ENCODE measurements at regions not wholly inside any gene's neighbourhood (a gene's known extent, or its start where the extent isn't known, plus 50 kb on each side); places are given as distances from the start of the nearest gene placed in this dataset.
"Not testable (repeated sequence)": the region's sequence is repeated elsewhere in the genome, so short reads cannot be mapped to it uniquely, and the experiment has no call there.

DNA sequence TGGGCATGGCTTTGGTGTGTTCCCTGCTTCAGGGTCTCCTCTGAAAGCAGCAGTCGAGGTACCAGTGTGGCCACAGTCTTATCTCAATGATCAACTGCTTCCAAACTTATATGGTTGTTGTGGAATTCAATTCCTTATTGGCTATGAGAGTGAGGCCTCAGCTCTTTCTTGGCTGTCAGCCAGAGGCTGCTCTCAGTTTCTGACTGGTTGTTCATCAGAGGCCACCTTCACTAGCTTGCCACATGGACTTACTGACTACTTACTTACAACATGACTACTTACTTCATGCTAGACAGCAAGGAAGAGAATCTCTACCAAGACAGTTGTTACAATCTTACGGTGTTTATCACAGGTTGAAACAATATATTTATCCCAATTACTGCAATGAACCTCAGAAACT is 789.2 kb downstream of the DIPK2A start:
- peak; percentile 9 for DNase-seq

- no peak for DNase-seq
These were observed 790.5 kb downstream of the DIPK2A start for GRCh38 chr3:144762091-144762490.

DNA sequence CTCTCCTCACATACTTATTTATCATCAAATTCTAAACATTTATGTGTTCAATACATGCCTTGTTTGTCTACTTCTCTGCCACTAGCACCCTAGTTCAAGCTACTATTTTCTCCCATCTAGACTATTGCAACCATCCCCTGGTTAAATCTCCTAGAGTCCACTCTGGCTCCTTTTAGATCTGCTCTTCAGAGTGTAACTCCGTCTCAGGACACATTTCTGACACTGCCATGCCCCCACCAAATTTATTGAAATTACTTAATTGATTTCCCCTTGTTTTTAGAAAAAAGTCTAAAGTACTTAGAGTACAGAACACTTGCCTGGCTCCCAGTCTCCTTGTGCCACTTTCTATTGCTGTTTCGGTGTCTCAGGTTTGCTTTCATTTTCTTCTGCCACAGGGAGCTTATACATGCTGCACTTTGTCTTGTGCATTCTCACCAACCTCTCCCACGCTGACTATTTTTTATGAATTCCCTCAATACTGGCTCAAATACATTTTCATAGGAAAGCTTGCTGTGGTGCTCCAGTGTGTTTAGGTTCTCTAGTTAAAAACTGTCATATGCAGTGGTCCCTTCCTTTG is 792.3 kb downstream of the DIPK2A start:
- no peak for DNase-seq

GRCh38 chr3:144770281-144770680 is 798.7 kb downstream of the DIPK2A start:
- DNase-seq = no peak

DNA sequence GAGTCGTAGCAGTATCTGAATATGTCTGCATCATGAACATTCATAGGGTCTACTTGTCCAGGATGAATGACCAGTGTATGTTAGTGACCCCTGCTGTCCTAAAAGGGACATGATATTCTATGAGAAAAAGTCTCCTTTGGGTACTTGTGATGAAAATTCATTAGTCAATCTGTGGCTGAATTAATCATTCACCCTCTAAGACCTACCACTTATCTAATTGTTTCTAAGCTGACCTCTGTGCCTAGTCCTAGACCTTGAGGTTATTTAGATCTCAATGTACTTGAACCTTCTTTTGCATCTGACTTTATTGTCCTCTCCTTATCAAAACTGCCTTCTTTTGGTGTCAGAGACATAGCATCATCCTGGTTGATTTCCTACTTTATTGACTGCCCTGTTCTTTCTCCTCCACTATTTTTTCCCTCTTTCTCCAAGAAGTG is 799.3 kb downstream of the DIPK2A start:
- DNase-seq = peak; percentile 51

DNA sequence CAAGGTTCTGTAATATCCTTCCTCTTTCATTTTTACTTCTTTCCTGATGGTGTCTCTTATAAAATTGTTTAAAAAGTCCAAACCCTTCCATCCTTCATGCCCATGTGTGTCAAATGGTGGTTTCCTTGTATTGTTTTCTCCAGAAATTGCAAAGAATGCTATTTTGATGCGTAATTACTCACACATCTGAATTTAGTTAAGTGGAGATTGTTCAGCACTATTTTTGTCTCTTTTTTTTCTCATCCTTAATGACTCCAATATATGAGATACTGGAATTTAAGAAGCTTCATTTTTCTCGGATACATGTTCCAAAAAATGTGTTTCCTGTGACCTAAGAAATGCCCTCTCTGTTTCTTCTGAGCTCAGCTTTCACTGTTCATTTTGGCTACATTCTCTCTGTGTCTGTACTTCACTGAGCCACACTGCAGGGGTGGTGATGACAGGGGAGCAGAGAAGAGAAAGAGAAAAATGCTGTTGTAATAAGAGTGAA is 799.8 kb downstream of the DIPK2A start:
- DNase-seq = peak; percentile 61

DNA sequence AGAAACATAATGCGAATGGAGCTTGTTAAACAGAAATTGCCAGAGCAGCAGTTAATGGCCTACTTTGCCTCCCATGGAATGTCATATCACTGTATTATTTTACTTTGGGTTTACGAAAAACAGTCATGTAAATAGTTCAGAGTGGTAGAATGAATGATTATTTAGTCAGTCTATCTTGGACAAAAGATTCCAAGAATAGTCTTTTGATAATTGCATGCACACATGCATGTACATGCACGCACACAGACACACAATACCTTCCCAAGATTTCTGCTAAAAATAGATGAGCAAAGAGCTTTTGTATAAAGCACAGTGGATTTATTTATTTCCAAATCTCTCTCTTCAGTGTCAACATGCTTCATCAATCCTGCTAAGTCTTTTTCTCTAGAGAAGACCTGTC is 800.7 kb downstream of the DIPK2A start:
- no peak for DNase-seq

- DNase-seq = no peak
These were observed 801.7 kb downstream of the DIPK2A start for GRCh38 chr3:144773350-144773749.

DNA sequence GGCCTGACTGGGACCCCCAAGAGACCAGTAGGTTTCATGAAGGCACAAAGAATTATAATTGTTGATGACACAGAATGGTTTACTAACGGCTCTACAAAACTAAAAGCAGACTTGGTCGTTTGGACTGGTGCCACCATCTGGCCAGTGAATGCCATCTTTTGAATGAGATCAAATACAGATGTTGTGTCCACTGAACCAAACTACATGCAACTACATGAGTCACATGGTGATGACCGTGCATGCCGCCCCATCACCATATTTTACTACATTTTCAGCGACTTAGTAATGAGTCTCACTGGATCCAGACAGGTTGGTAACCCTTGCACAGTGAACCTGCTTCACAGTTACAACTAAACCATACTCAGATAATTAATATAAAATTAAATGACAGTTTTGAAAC is 803.3 kb downstream of the DIPK2A start:
- peak; percentile 47 for DNase-seq

DNA sequence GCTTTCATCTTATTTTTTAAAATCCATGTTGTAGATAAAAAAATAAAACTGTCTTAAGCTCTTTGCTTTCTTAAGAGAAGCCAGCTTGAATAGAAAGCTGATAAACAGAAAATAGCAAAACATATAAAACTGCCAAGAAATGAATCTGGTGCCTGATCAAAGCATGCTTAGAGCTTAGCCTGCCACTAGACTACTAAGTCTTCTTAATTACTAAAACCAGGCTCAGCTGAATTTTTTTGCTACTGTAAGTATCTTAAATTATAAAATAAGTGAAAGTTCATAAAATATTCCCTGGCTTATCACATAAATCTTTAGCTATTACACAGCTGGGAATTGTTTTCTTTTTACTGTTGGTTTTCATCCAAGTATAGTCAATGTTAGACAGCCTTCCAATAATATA is 803.9 kb downstream of the DIPK2A start:
- DNase-seq = no peak

DNA sequence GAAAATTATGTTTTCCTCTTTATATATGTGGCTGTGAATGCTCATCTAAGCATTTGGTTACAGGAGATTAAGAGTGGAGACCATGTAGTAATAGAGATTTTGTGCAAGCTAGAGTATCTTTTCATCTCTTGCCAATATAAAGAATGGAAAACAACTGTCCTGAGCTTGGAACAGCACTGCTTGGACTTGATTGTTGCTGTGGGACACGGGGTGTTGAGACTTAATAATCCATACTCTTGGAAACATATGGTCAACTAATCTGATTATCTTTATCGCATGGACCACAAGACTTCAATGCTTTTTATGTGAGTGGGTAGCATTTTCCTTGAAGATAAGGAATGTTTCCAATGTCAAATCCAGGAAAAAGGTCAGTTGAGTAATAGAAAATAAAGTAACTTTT is 806.3 kb downstream of the DIPK2A start:
- no peak for DNase-seq

- no peak for DNase-seq
These were observed 819.4 kb downstream of the DIPK2A start for GRCh38 chr3:144791034-144791433.

GRCh38 chr3:144801890-144802289 is 830.3 kb downstream of the DIPK2A start:
- DNase-seq = no peak

- DNase-seq = no peak
These were observed 837.8 kb downstream of the DIPK2A start for GRCh38 chr3:144809380-144809779.

GRCh38 chr3:144810160-144810559 is 838.5 kb downstream of the DIPK2A start:
- DNase-seq = no peak

GRCh38 chr3:144815655-144816054 is 844.0 kb downstream of the DIPK2A start:
- peak; percentile 2 for DNase-seq

DNA sequence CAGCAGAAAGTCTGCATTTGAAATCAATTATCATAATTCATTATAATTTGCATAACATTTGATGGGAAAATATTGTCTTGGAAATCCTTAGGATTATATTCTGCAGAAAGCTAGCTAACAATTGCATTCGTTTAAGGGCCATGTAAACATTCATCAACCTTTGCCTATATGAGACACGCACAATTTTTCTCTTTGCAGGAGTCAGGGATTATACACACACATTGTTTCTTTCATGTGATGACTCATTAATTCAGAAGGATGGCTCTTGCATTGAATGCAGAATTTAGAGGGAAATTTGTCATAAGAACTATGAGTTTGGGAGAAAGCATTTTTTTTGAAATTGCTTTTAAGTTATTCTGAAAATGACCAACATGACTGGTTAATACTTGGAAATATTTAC is 844.7 kb downstream of the DIPK2A start:
- peak; percentile 40 for DNase-seq

DNA sequence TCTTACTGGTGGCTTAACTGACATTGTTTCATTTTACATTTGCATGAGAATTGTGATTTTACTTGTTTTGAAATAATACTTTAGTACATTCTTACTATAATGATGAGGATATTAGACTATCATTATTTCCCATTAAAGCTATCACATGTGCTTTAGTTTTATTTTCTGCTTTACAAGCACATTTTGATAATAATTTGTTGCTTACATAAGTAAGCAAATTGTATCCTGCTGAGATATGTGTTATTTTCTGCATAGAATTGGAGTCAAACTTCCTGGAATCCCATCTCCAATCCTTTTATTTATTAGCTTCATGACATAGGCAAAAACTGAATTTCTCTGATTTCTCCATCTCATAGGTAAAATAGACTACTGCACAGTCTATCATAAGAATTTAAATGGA is 847.4 kb downstream of the DIPK2A start:
- no peak for DNase-seq

- DNase-seq = not testable (repeated sequence)
These were observed 848.6 kb downstream of the DIPK2A start for GRCh38 chr3:144820232-144820631.

GRCh38 chr3:144820726-144821125 is 849.1 kb downstream of the DIPK2A start:
- DNase-seq = no peak

DNA sequence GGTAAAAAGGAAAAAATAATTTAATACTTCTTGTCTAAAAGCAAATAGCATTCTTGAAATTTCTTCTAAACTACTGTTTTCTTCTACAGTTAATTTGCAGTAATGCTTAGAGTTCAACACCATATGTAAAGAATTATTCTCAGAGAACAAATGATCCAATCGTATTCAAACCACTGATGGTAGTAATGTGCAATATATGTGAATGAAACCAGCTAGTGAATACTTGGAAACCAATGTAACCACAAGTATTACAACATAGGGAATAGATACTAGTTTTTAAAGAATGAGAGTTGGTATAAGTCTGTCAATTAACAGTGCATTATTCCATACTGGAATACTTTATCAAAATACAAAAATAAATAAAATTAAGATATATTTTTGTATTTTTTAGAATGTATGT is 850.0 kb downstream of the DIPK2A start:
- DNase-seq = peak; percentile 75

DNA sequence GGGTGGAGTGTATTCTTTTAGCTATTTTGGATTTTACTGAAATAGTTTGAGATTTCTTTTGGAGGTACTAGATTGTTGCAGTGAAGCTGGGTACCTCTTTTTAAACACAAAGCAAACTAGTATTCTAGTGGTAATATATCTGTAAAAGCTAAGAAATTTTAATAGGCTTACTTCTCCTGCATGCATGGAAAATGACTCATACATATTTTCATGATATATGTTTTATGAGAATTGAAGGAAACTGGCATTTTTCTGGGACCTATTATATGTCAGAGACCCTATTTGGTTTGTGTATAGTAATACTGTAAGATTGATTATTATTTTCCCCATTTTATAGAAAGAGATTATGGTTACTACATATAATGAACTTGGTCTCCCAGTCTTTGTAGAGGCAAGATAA is 851.0 kb downstream of the DIPK2A start:
- DNase-seq = peak; percentile 55

DNA sequence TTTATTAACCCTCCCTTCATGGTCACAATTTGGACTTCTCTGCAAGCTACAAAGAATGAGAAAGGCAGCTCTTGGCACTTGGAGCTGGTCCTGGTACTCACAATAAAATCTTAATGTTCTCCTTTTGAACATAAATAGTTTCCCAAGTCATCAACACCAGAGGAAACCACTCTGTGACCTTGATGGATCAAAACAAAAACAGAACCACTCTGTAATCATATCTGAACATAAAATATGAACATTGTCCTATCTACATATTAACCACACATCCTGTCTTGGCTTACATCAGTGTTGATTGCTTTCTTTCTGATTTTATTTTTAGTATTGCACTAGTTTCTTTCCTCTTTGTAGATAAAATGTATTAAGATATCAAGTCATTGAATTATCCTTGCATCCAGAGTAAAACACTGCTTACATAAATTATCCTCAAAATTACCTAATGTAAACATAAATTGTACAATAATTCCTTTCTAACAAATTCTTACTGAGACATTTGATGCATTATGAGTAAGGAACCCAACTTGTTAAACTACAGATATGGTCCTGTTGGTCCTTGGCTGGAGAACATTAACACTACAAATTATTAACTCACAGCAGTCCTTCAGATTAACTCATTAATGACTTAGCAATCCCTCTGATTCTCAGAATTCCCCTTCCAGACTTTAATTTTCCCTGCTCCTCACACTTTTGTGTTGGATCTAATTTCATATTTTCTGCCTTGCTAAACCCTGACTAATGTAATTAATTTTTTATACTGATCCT is 860.5 kb downstream of the DIPK2A start:
- DNase-seq = no peak

DNA sequence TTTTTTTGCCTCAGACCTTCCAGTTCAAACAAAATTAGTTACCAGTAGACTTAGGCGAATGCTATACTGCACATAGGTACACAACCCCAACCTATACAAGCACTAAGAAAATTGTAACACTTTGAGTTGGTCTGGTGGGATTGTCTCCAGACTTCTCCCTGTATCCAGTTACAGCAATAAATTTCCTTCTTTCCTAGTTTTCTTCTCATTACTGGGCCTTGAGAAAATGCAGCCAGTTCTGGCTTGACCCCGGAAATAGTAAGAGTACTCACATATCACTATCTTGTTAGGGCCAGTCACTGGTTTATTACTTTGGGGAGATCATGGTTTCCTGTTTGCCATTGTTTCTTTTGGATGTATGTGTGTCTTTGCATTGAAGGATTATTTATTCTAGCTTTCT is 868.4 kb downstream of the DIPK2A start:
- no peak for DNase-seq

Measured in fibroblast of skin of back (primary cell).